ENCODE measurements at regions not wholly inside any gene's neighbourhood (a gene's known extent, or its start where the extent isn't known, plus 50 kb on each side); places are given as distances from the start of the nearest gene placed in this dataset.

GRCh38 chr10:31679936-31680335 lies 248.7 kb downstream of the ARHGAP12 start:
- no TSS peak for BruUV-seq (replicated peaks)
- ATAC-seq, result no peak

GRCh38 chr10:31678575-31679516 lies 249.8 kb downstream of the ARHGAP12 start:
- ChIA-PET POLR2A (interaction anchor here (0.6 kb wide), 2 partner anchors 24 to 333 kb away, joined by 3 to 5 read pairs; no protein-coding TSS in a partner anchor), CTCF (no interaction called here)
- ATAC-seq (no peak), DNase-seq (ENCODE audit: low read depth, low spot score) (no peak)
- Histone ChIP-seq H3K4me3 (ENCODE audit: low read depth in 2 of 2, low read length in 2 of 2) (no peak overlapping the region), H3K4me1 (ENCODE audit: control insufficient read depth, insufficient read depth, low read length) (no peaks in the 10 kb centered on the region), H3K36me3 (ENCODE audit: control insufficient read depth, insufficient read depth, low read length) (no peaks in the 10 kb centered on the region), H3K27me3 (ENCODE audit: control insufficient read depth, insufficient read depth, low read length) (no peaks in the 10 kb centered on the region), H3K9me3 (ENCODE audit: control insufficient read depth, insufficient read depth, low read depth, low read length) (0 out of 2 replicates have a peak, but pooled peaks cover 8% of the 10 kb centered on the region), H3K27ac (ENCODE audit: low read length) (no peak overlapping the region)
- no peak for TF ChIP-seq POLR2AphosphoS5 (IDR thresholded peaks at IDR 0.05; ENCODE audit: low read depth, low read length)
- TF ChIP-seq REST (IDR thresholded peaks at IDR 0.05; ENCODE audit: insufficient read depth in 1 of 2, low read depth in 2 of 2, low read length in 1 of 2), result no peak
- BruUV-seq (replicated peaks), result no TSS peak
- in situ Hi-C loops (cut with HindIII; ENCODE audit: low pct_unique_long_range_greater_than_20kb, low sequenced_read_pairs), result no loop called here
- intact Hi-C loops (cut with micrococcal nuclease; ENCODE audit: unreplicated experiment), result no loop called here

More at GRCh38 chr10:31679936-31680335, 248.7 kb downstream of the ARHGAP12 start:
- Histone ChIP-seq H3K4me3 (ENCODE audit: low read depth in 2 of 2, low read length in 2 of 2) (no peak overlapping the region), H3K27ac (ENCODE audit: low read length) (no peak overlapping the region), H3K4me1 (ENCODE audit: control insufficient read depth, insufficient read depth, low read length) (no peaks in the 10 kb centered on the region), H3K27me3 (ENCODE audit: control insufficient read depth, insufficient read depth, low read length) (no peaks in the 10 kb centered on the region), H3K9me3 (ENCODE audit: control insufficient read depth, insufficient read depth, low read depth, low read length) (peaks cover 8% of the 10 kb centered on the region; the same call in 1 of the 2 replicates), H3K36me3 (ENCODE audit: control insufficient read depth, insufficient read depth, low read length) (no peaks in the 10 kb centered on the region)
- intact Hi-C loops (cut with micrococcal nuclease; ENCODE audit: unreplicated experiment), result no loop called here
- in situ Hi-C loops (cut with HindIII; ENCODE audit: low pct_unique_long_range_greater_than_20kb, low sequenced_read_pairs), result no loop called here
- CTCF ChIA-PET, result no interaction called here
- TF ChIP-seq SIN3A (IDR thresholded peaks at IDR 0.05; ENCODE audit: borderline replicate concordance, insufficient read depth, low read depth, low read length), result no peak
- no peak for TF ChIP-seq REST (IDR thresholded peaks at IDR 0.05; ENCODE audit: insufficient read depth in 1 of 2, low read depth in 2 of 2, low read length in 1 of 2)
- no peak for DNase-seq (ENCODE audit: low read depth, low spot score)
- POLR2A ChIA-PET, result no interaction called here
